ENCODE measurements at regions not wholly inside any gene's neighbourhood (a gene's known extent, or its start where the extent isn't known, plus 50 kb on each side); places are given as distances from the start of the nearest gene placed in this dataset.

DNA sequence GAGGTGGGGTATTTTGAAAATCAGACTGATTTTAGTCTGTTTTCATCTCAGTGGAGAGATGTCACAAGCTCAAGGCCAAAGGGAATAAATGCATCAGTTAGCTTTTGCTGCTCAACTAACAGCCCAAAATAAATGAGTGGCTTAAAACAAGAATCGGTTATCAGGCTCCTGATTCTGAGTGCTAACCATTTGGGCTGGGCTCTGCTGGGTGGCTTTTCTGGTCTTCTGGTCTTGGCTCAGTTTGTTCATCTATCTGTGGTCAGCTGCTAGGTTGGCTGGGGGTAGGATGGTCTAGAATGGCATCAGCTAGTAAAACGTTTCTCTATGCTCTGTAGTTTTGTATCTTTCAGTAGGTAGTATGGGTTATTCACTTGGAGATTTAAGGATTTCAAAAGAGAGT, 357.5 kb upstream of the JAG1 start:
- peaks cover 9% of the 10 kb centered on the region for H3K9me3 Mint-ChIP-seq (ENCODE audit: low read depth)
- no peak overlapping the region for H3K27ac Mint-ChIP-seq (ENCODE audit: unreplicated experiment)
- TF ChIP-seq CTCF (IDR thresholded peaks at IDR 0.05) = no peak
- no peak overlapping the region for H3K4me3 Mint-ChIP-seq (ENCODE audit: unreplicated experiment)
- DNase-seq (ENCODE audit: low spot score) = no peak
- no peaks in the 10 kb centered on the region for H3K27me3 Mint-ChIP-seq (ENCODE audit: low read depth)
- peaks cover 13% of the 10 kb centered on the region for H3K4me1 Mint-ChIP-seq (ENCODE audit: low read depth)
- H3K36me3 Mint-ChIP-seq (ENCODE audit: low read depth) = peaks cover 2% of the 10 kb centered on the region

- TF ChIP-seq CTCF (IDR thresholded peaks at IDR 0.05) = no peak
- H3K4me3 Mint-ChIP-seq (ENCODE audit: unreplicated experiment) = no peak overlapping the region
- H3K27me3 Mint-ChIP-seq (ENCODE audit: low read depth) = no peaks in the 10 kb centered on the region
- peaks cover 9% of the 10 kb centered on the region for H3K9me3 Mint-ChIP-seq (ENCODE audit: low read depth)
- H3K27ac Mint-ChIP-seq (ENCODE audit: unreplicated experiment) = no peak overlapping the region
- peaks cover 2% of the 10 kb centered on the region for H3K36me3 Mint-ChIP-seq (ENCODE audit: low read depth)
- peaks cover 13% of the 10 kb centered on the region for H3K4me1 Mint-ChIP-seq (ENCODE audit: low read depth)
- no peak for DNase-seq (ENCODE audit: low spot score)
These were observed 358.8 kb upstream of the JAG1 start for GRCh38 chr20:11032611-11033010.

DNA sequence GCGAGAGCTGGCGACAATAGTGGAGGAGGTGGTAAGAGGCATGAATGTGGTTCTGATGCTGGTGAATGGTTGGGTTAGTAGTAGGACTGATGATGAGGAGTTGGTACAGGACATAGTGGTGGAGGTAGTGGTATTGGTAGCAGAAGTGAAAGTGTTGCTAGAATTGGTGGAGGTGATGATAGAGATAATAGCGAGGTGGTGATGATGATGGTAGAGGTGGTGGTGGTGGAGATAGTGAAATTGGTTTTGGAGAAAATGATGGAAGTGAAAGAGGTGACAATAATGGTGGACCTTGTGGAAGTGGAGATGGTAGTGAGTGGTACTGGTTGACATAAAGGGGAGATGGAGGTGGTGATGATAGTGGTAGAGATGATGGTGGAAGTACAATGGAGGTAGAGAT, 360.2 kb upstream of the JAG1 start:
- H3K9me3 Mint-ChIP-seq (ENCODE audit: low read depth) = peaks cover 9% of the 10 kb centered on the region
- H3K4me1 Mint-ChIP-seq (ENCODE audit: low read depth) = peaks cover 13% of the 10 kb centered on the region
- H3K27ac Mint-ChIP-seq (ENCODE audit: unreplicated experiment) = no peak overlapping the region
- no peak for DNase-seq (ENCODE audit: low spot score)
- peaks cover 2% of the 10 kb centered on the region for H3K36me3 Mint-ChIP-seq (ENCODE audit: low read depth)
- no peak for TF ChIP-seq CTCF (IDR thresholded peaks at IDR 0.05)
- no peak overlapping the region for H3K4me3 Mint-ChIP-seq (ENCODE audit: unreplicated experiment)
- H3K27me3 Mint-ChIP-seq (ENCODE audit: low read depth) = no peaks in the 10 kb centered on the region

DNA sequence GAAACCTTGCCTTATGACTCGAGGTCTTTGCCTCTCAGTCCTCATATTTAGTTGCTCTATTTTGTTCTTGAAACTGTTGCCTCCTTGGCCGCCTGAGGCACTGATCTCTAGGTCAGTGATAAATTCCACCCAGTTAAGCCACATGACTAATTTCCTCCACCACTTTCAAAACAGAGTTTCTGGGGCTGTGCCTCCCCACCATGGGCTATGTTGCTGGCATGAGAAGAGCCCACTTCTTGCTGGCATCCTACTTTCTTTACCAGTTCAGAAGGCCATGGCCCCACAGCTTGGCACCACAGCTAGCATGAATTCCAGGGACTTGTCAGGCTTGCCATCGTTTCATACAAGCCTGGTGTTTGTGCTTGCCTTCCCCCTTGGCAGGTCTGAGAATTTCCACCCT, 361.4 kb upstream of the JAG1 start:
- no peaks in the 10 kb centered on the region for H3K27me3 Mint-ChIP-seq (ENCODE audit: low read depth)

DNA sequence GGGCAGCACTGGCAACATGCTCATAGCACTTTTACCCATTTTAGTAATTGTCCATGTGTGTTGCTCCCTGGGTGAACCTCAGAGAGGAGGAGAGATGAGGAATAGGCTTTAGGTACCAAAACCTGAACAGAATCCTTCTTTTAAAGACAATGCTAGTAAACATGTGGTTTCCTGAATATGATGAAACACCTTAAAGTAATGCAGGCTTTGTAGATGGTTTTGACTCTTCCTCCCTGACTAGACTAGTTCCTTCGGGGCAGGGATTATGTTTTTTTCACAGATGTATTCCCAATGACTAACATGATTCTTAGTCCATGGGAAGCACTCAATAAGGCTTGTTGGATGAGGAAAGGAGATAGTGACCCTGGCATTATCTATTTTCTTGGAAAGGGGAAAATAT, 367.6 kb upstream of the JAG1 start:
- DNase-seq (ENCODE audit: low spot score) = no peak
- H3K4me3 Mint-ChIP-seq (ENCODE audit: unreplicated experiment) = no peak overlapping the region
- H3K36me3 Mint-ChIP-seq (ENCODE audit: low read depth) = no peaks in the 10 kb centered on the region
- H3K27me3 Mint-ChIP-seq (ENCODE audit: low read depth) = no peaks in the 10 kb centered on the region
- H3K9me3 Mint-ChIP-seq (ENCODE audit: low read depth) = no peaks in the 10 kb centered on the region
- no peak for TF ChIP-seq CTCF (IDR thresholded peaks at IDR 0.05)
- no peak overlapping the region for H3K27ac Mint-ChIP-seq (ENCODE audit: unreplicated experiment)
- H3K4me1 Mint-ChIP-seq (ENCODE audit: low read depth) = no peaks in the 10 kb centered on the region

More for the DNA sequence above, 361.4 kb upstream of the JAG1 start:
- TF ChIP-seq CTCF (IDR thresholded peaks at IDR 0.05) = no peak
- Mint-ChIP-seq H3K4me1 (ENCODE audit: low read depth) (peaks cover 13% of the 10 kb centered on the region), H3K4me3 (ENCODE audit: unreplicated experiment) (no peak overlapping the region), H3K27ac (ENCODE audit: unreplicated experiment) (peak overlapping the region; percentile 45), H3K36me3 (ENCODE audit: low read depth) (peaks cover 2% of the 10 kb centered on the region), H3K9me3 (ENCODE audit: low read depth) (peaks cover 9% of the 10 kb centered on the region)
- DNase-seq (ENCODE audit: low spot score) = no peak
